SK-N-SH treated with all-trans-retinoic acid at 6 μM for 48 hours (cell line): ENCODE measurements at regions not wholly inside any gene's neighbourhood (a gene's known extent, or its start where the extent isn't known, plus 50 kb on each side); places are given as distances from the start of the nearest gene placed in this dataset.

Source experiments
- ARNTL ChIP-seq: fragments of 450-650 bp; formaldehyde crosslinking; IDR thresholded peaks from 2 replicates; pipeline ENCODE4 v1.5.0; 2020; ENCODE audit warnings: low read depth, mild to moderate bottlenecking, moderate library complexity, borderline replicate concordance
- CSDC2 ChIP-seq: fragments of 250-450 bp; sonication (Bioruptor Pico); IDR thresholded peaks from 2 replicates; pipeline ENCODE4 v1.5.0; 2020; ENCODE audit warnings: mild to moderate bottlenecking, moderate library complexity
- ESRRG ChIP-seq: fragments of 250-450 bp; sonication (Bioruptor Pico); IDR thresholded peaks from 2 replicates; pipeline ENCODE4 v1.6.1; 2021; ENCODE audit warnings: mild to moderate bottlenecking
- TOX ChIP-seq: fragments of 250-450 bp; sonication (Bioruptor Pico); IDR thresholded peaks from 2 replicates; pipeline ENCODE4 v1.8.0; 2021; ENCODE audit warnings: mild to moderate bottlenecking, moderate library complexity, borderline replicate concordance
- ZFP30 ChIP-seq: fragments of 450-650 bp; formaldehyde crosslinking; IDR thresholded peaks from 2 replicates; pipeline ENCODE4 v1.5.0; 2022; ENCODE audit warnings: mild to moderate bottlenecking, moderate library complexity
- TF ChIP-seq, protein P1 (sequence below): fragments of 250-450 bp; sonication (Bioruptor Pico); IDR thresholded peaks from 2 replicates; pipeline ENCODE4 v1.5.1; 2020; ENCODE audit warnings: low read depth, mild to moderate bottlenecking, moderate library complexity
- TF ChIP-seq, protein P2 (sequence below): fragments of 250-450 bp; sonication (Bioruptor Pico); IDR thresholded peaks from 2 replicates; pipeline ENCODE4 v1.5.0; 2020; ENCODE audit warnings: mild to moderate bottlenecking, moderate library complexity
- TF ChIP-seq, protein P3 (sequence below): fragments of 250-450 bp; sonication (Bioruptor Pico); IDR thresholded peaks from 2 replicates; pipeline ENCODE4 v1.8.0; 2020; ENCODE audit warnings: mild to moderate bottlenecking, moderate library complexity, borderline replicate concordance

DNA sequence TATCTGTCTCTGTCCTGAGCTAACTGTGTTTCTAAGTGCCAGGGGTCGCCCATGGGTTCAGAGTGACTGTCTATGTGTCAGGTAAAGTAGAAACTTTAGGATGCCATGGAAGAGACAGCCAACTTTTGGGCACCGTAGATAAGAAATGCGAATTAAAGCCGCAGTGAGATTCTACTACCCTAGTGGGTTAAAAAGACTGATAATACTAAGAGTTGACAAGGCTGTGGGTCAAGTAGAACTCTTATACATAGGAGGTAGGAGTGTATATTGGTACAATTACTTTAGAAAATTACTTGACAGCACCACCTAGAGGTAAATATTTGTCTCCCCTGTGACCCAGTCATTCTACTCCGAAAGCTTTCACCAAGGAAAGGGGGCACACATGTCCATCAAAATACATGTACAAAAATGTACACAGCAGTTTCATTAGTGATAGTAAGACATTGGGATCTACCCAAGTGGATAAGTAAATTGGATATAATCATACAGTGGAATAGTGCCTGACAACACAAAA lies 371.3 kb downstream of the SLC4A3 start:
- TF ChIP-seq ARNTL (CRISPR knock-in tag) (no peak), ZFP30 (no peak), CSDC2 (CRISPR knock-in tag) (no peak), ESRRG (CRISPR knock-in tag) (no peak), TOX (CRISPR knock-in tag) (no peak)
- TF ChIP-seq, protein P1, sequence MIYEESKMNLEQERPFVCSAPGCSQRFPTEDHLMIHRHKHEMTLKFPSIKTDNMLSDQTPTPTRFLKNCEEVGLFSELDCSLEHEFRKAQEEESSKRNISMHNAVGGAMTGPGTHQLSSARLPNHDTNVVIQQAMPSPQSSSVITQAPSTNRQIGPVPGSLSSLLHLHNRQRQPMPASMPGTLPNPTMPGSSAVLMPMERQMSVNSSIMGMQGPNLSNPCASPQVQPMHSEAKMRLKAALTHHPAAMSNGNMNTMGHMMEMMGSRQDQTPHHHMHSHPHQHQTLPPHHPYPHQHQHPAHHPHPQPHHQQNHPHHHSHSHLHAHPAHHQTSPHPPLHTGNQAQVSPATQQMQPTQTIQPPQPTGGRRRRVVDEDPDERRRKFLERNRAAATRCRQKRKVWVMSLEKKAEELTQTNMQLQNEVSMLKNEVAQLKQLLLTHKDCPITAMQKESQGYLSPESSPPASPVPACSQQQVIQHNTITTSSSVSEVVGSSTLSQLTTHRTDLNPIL (CRISPR knock-in tag), result no peak
- TF ChIP-seq, protein P2, sequence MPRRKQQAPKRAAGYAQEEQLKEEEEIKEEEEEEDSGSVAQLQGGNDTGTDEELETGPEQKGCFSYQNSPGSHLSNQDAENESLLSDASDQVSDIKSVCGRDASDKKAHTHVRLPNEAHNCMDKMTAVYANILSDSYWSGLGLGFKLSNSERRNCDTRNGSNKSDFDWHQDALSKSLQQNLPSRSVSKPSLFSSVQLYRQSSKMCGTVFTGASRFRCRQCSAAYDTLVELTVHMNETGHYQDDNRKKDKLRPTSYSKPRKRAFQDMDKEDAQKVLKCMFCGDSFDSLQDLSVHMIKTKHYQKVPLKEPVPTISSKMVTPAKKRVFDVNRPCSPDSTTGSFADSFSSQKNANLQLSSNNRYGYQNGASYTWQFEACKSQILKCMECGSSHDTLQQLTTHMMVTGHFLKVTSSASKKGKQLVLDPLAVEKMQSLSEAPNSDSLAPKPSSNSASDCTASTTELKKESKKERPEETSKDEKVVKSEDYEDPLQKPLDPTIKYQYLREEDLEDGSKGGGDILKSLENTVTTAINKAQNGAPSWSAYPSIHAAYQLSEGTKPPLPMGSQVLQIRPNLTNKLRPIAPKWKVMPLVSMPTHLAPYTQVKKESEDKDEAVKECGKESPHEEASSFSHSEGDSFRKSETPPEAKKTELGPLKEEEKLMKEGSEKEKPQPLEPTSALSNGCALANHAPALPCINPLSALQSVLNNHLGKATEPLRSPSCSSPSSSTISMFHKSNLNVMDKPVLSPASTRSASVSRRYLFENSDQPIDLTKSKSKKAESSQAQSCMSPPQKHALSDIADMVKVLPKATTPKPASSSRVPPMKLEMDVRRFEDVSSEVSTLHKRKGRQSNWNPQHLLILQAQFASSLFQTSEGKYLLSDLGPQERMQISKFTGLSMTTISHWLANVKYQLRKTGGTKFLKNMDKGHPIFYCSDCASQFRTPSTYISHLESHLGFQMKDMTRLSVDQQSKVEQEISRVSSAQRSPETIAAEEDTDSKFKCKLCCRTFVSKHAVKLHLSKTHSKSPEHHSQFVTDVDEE, result no peak
- TF ChIP-seq, protein P3, sequence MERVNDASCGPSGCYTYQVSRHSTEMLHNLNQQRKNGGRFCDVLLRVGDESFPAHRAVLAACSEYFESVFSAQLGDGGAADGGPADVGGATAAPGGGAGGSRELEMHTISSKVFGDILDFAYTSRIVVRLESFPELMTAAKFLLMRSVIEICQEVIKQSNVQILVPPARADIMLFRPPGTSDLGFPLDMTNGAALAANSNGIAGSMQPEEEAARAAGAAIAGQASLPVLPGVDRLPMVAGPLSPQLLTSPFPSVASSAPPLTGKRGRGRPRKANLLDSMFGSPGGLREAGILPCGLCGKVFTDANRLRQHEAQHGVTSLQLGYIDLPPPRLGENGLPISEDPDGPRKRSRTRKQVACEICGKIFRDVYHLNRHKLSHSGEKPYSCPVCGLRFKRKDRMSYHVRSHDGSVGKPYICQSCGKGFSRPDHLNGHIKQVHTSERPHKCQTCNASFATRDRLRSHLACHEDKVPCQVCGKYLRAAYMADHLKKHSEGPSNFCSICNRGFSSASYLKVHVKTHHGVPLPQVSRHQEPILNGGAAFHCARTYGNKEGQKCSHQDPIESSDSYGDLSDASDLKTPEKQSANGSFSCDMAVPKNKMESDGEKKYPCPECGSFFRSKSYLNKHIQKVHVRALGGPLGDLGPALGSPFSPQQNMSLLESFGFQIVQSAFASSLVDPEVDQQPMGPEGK (CRISPR knock-in tag), result no peak
